SJCRH30 (cell line): ENCODE measurements at regions not wholly inside any gene's neighbourhood (a gene's known extent, or its start where the extent isn't known, plus 50 kb on each side); places are given as distances from the start of the nearest gene placed in this dataset.
A peak's percentile ranks its signal among the peaks of the same experiment; 100 is the strongest.

ENCODE experiments used
- DNase-seq, 2 experiments: peaks; one replicate each; pipeline ENCODE4 v3.0.0-alpha.2; 2015 to 2020
- H3K27ac ChIP-seq: fragments of 250-450 bp; sonication (Bioruptor Pico); 2 replicates; pipeline ENCODE4 v1.5.1; 2020; ENCODE audit warnings: mild to moderate bottlenecking, moderate library complexity
- H3K27me3 ChIP-seq: fragments of 250-450 bp; sonication (Bioruptor Pico); 2 replicates; pipeline ENCODE4 v1.5.1; 2020; ENCODE audit warnings: mild to moderate bottlenecking, moderate library complexity
- H3K36me3 ChIP-seq: fragments of 250-450 bp; sonication (Bioruptor Pico); 2 replicates; pipeline ENCODE4 v1.5.1; 2020; ENCODE audit warnings: mild to moderate bottlenecking, moderate library complexity
- H3K4me1 ChIP-seq: fragments of 250-450 bp; sonication (Bioruptor Pico); 2 replicates; pipeline ENCODE4 v1.5.1; 2020; ENCODE audit warnings: mild to moderate bottlenecking, moderate library complexity
- H3K4me3 ChIP-seq: fragments of 250-450 bp; sonication (Bioruptor Pico); 2 replicates; pipeline ENCODE4 v1.5.1; 2020; ENCODE audit warnings: mild to moderate bottlenecking, moderate library complexity
- H3K9me3 ChIP-seq: fragments of 250-450 bp; sonication (Bioruptor Pico); replicated peaks from 2 replicates; pipeline ENCODE4 v1.5.1; 2020; ENCODE audit warnings: mild to moderate bottlenecking, moderate library complexity

GRCh38 chr12:118840878-118841277, 140.5 kb upstream of the SRRM4 start:
- no peak overlapping the region for H3K4me3 ChIP-seq
- no peaks in the 10 kb centered on the region for H3K4me1 ChIP-seq
- no peaks in the 10 kb centered on the region for H3K36me3 ChIP-seq
- DNase-seq: no peak
- no peak overlapping the region for H3K27ac ChIP-seq
- no peaks in the 10 kb centered on the region for H3K9me3 ChIP-seq
- H3K27me3 ChIP-seq: no peaks in the 10 kb centered on the region

GRCh38 chr12:118841588-118841987, 139.8 kb upstream of the SRRM4 start:
- Histone ChIP-seq H3K4me1 (no peaks in the 10 kb centered on the region), H3K27ac (no peak overlapping the region)
- DNase-seq: no peak

GRCh38 chr12:118842866-118843265, 138.5 kb upstream of the SRRM4 start:
- no peak overlapping the region for H3K4me3 ChIP-seq
- H3K27me3 ChIP-seq: no peaks in the 10 kb centered on the region
- H3K4me1 ChIP-seq: no peaks in the 10 kb centered on the region
- H3K9me3 ChIP-seq: no peaks in the 10 kb centered on the region
- no peak overlapping the region for H3K27ac ChIP-seq
- DNase-seq: no peak
- no peaks in the 10 kb centered on the region for H3K36me3 ChIP-seq

More at GRCh38 chr12:118841588-118841987, 139.8 kb upstream of the SRRM4 start:
- Histone ChIP-seq H3K36me3 (no peaks in the 10 kb centered on the region), H3K4me3 (no peak overlapping the region), H3K9me3 (no peaks in the 10 kb centered on the region), H3K27me3 (no peaks in the 10 kb centered on the region)

GRCh38 chr12:118846416-118846815, 134.9 kb upstream of the SRRM4 start:
- DNase-seq: no peak

GRCh38 chr12:118850244-118850825, 131.0 kb upstream of the SRRM4 start:
- Histone ChIP-seq H3K27me3 (no peaks in the 10 kb centered on the region), H3K4me3 (no peak overlapping the region), H3K27ac (no peak overlapping the region), H3K4me1 (no peaks in the 10 kb centered on the region), H3K36me3 (no peaks in the 10 kb centered on the region), H3K9me3 (no peaks in the 10 kb centered on the region)
- DNase-seq: peak; percentile 21 to 55

More at GRCh38 chr12:118846416-118846815, 134.9 kb upstream of the SRRM4 start:
- H3K9me3 ChIP-seq: no peaks in the 10 kb centered on the region
- no peaks in the 10 kb centered on the region for H3K4me1 ChIP-seq
- no peak overlapping the region for H3K27ac ChIP-seq
- no peaks in the 10 kb centered on the region for H3K36me3 ChIP-seq
- H3K27me3 ChIP-seq: no peaks in the 10 kb centered on the region
- no peak overlapping the region for H3K4me3 ChIP-seq

GRCh38 chr12:118851891-118852290, 129.4 kb upstream of the SRRM4 start:
- no peaks in the 10 kb centered on the region for H3K4me1 ChIP-seq
- no peak overlapping the region for H3K27ac ChIP-seq
- H3K27me3 ChIP-seq: no peaks in the 10 kb centered on the region
- H3K4me3 ChIP-seq: no peak overlapping the region
- H3K36me3 ChIP-seq: no peaks in the 10 kb centered on the region
- no peaks in the 10 kb centered on the region for H3K9me3 ChIP-seq
- no peak for DNase-seq

GRCh38 chr12:118853634-118854033, 127.7 kb upstream of the SRRM4 start:
- Histone ChIP-seq H3K27me3 (no peaks in the 10 kb centered on the region), H3K4me3 (no peak overlapping the region), H3K36me3 (no peaks in the 10 kb centered on the region), H3K27ac (no peak overlapping the region), H3K9me3 (no peaks in the 10 kb centered on the region), H3K4me1 (no peaks in the 10 kb centered on the region)
- peak; percentile 38 to 62 for DNase-seq

- H3K36me3 ChIP-seq: no peaks in the 10 kb centered on the region
- no peak for DNase-seq
- no peaks in the 10 kb centered on the region for H3K9me3 ChIP-seq
- no peak overlapping the region for H3K27ac ChIP-seq
- no peaks in the 10 kb centered on the region for H3K4me1 ChIP-seq
- no peak overlapping the region for H3K4me3 ChIP-seq
- no peaks in the 10 kb centered on the region for H3K27me3 ChIP-seq
Observed at GRCh38 chr12:118855858-118856257, 125.5 kb upstream of the SRRM4 start.

- Histone ChIP-seq H3K4me1 (no peaks in the 10 kb centered on the region), H3K27ac (no peak overlapping the region), H3K27me3 (no peaks in the 10 kb centered on the region), H3K36me3 (no peaks in the 10 kb centered on the region), H3K4me3 (no peak overlapping the region), H3K9me3 (no peaks in the 10 kb centered on the region)
- DNase-seq: peak in 1 of 2 experiments; percentile 30
Observed at GRCh38 chr12:118866346-118866745, 115.0 kb upstream of the SRRM4 start.

- no peak overlapping the region for H3K27ac ChIP-seq
- no peaks in the 10 kb centered on the region for H3K27me3 ChIP-seq
- H3K36me3 ChIP-seq: no peaks in the 10 kb centered on the region
- no peak for DNase-seq
- no peaks in the 10 kb centered on the region for H3K9me3 ChIP-seq
- no peak overlapping the region for H3K4me3 ChIP-seq
- H3K4me1 ChIP-seq: no peaks in the 10 kb centered on the region
Observed at GRCh38 chr12:118870551-118870950, 110.8 kb upstream of the SRRM4 start.

GRCh38 chr12:118874698-118875548, 106.4 kb upstream of the SRRM4 start:
- Histone ChIP-seq H3K4me1 (no peaks in the 10 kb centered on the region), H3K9me3 (no peaks in the 10 kb centered on the region), H3K27me3 (no peaks in the 10 kb centered on the region), H3K36me3 (no peaks in the 10 kb centered on the region), H3K27ac (no peak overlapping the region), H3K4me3 (no peak overlapping the region)
- DNase-seq: peak; percentile 14 to 57

GRCh38 chr12:118880720-118881493, 100.4 kb upstream of the SRRM4 start:
- Histone ChIP-seq H3K4me3 (no peak overlapping the region), H3K27ac (no peak overlapping the region), H3K27me3 (no peaks in the 10 kb centered on the region), H3K4me1 (no peaks in the 10 kb centered on the region), H3K36me3 (no peaks in the 10 kb centered on the region), H3K9me3 (no peaks in the 10 kb centered on the region)
- DNase-seq: no peak

GRCh38 chr12:118884226-118884625, 97.1 kb upstream of the SRRM4 start:
- H3K9me3 ChIP-seq: no peaks in the 10 kb centered on the region
- no peak overlapping the region for H3K27ac ChIP-seq
- no peak for DNase-seq
- no peak overlapping the region for H3K4me3 ChIP-seq
- H3K4me1 ChIP-seq: no peaks in the 10 kb centered on the region
- H3K36me3 ChIP-seq: no peaks in the 10 kb centered on the region
- no peaks in the 10 kb centered on the region for H3K27me3 ChIP-seq

- H3K27me3 ChIP-seq: no peaks in the 10 kb centered on the region
- no peaks in the 10 kb centered on the region for H3K9me3 ChIP-seq
- peak in 1 of 2 experiments; percentile 7 for DNase-seq
- no peak overlapping the region for H3K4me3 ChIP-seq
- H3K4me1 ChIP-seq: no peaks in the 10 kb centered on the region
- H3K27ac ChIP-seq: no peak overlapping the region
- H3K36me3 ChIP-seq: no peaks in the 10 kb centered on the region
Observed at GRCh38 chr12:118900993-118901392, 80.3 kb upstream of the SRRM4 start.

GRCh38 chr12:118908811-118909210, 72.5 kb upstream of the SRRM4 start:
- no peak for DNase-seq
- Histone ChIP-seq H3K4me3 (no peak overlapping the region), H3K9me3 (no peaks in the 10 kb centered on the region), H3K27ac (no peak overlapping the region), H3K36me3 (no peaks in the 10 kb centered on the region), H3K27me3 (no peaks in the 10 kb centered on the region), H3K4me1 (no peaks in the 10 kb centered on the region)
